Cardiac fibroblast (primary cell): ENCODE measurements at regions not wholly inside any gene's neighbourhood (a gene's known extent, or its start where the extent isn't known, plus 50 kb on each side); places are given as distances from the start of the nearest gene placed in this dataset.

Experiments used
- DNase-seq, 2 donors: peaks; one replicate each; pipeline versions ENCODE4 v3.0.0 to v3.0.0-alpha.2; 2010; ENCODE audit warnings: low read depth in 2 of 2
- H3K4me3 ChIP-seq, 2 donors: replicated peaks in 1 of 2; 1 replicate in 1 of 2; 2 replicates in 1 of 2; pipeline ENCODE4 v1.5.1; 2011; ENCODE audit warnings: low read depth in 2 of 2, low read length in 2 of 2, mild to moderate bottlenecking in 2 of 2, moderate library complexity in 1 of 2
- TF ChIP-seq, protein P1 (sequence below): IDR thresholded peaks from one replicate; pipeline ENCODE4 v1.5.1; 2011; ENCODE audit warnings: low read depth, mild to moderate bottlenecking, low read length, inconsistent platforms

DNA sequence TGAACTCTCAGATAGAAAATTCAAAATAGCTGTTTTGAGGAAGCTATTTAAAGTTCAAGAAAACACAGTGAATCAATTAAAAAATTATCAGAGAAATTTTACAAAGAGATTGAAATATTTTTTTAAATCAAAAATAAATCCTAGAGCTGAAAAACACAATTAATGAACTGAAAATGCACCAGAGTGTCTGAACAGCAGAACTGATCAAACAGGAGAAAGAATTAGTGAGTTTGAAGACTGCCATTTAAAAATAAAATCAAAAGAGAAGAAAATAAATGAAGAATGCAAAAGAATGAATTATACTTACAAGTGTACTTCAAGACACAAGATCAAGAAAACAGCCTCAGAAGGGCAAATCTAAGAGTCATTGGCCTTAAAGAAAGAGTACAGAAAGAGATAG lies 1000.2 kb upstream of the ATXN8OS start:
- H3K4me3 ChIP-seq = no peak overlapping the region
- DNase-seq = no peak

DNA sequence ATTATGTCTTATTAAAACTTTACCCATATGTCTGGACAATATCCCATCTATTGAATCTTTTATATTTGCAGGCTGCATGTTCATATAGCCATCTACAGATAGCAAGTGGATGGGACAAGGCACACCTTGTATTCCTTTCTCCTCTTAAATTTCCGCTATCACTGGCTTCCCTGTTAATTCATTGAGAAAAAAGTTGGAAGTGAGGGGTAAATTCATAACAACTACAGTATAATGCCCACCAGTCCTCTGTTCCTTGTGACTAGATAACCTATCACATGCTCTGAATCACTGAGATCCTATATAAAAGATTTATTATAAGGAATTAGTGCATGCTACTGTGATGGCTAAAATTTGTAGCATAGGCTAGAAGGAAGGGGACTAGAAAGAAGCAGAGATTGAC lies 1005.8 kb upstream of the ATXN8OS start:
- no peak for DNase-seq
- TF ChIP-seq, protein P1, sequence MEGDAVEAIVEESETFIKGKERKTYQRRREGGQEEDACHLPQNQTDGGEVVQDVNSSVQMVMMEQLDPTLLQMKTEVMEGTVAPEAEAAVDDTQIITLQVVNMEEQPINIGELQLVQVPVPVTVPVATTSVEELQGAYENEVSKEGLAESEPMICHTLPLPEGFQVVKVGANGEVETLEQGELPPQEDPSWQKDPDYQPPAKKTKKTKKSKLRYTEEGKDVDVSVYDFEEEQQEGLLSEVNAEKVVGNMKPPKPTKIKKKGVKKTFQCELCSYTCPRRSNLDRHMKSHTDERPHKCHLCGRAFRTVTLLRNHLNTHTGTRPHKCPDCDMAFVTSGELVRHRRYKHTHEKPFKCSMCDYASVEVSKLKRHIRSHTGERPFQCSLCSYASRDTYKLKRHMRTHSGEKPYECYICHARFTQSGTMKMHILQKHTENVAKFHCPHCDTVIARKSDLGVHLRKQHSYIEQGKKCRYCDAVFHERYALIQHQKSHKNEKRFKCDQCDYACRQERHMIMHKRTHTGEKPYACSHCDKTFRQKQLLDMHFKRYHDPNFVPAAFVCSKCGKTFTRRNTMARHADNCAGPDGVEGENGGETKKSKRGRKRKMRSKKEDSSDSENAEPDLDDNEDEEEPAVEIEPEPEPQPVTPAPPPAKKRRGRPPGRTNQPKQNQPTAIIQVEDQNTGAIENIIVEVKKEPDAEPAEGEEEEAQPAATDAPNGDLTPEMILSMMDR = no peak
- H3K4me3 ChIP-seq = no peak overlapping the region

More for the DNA sequence above, 1000.2 kb upstream of the ATXN8OS start:
- TF ChIP-seq, protein P1 = no peak

DNA sequence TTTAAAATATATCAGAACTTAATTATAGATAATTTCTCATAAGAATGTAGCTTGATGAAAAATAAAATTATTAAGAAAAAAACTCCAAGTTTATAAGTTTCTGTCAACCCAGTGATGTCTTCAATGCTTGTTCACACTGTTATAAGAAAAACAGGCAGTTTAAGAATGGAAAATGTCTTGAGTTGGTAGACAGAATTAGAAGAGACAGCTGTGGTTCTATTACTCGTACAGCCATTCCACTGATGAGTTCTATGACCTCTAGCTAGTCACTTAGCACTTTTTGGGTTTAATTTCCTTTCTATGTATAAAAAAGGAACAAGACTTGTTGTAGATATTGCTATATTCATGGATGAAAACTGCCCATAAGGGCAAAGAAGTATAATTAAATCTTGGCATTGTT lies 1013.1 kb upstream of the ATXN8OS start:
- no peak overlapping the region for H3K4me3 ChIP-seq
- DNase-seq = no peak
- TF ChIP-seq, protein P1 = no peak

DNA sequence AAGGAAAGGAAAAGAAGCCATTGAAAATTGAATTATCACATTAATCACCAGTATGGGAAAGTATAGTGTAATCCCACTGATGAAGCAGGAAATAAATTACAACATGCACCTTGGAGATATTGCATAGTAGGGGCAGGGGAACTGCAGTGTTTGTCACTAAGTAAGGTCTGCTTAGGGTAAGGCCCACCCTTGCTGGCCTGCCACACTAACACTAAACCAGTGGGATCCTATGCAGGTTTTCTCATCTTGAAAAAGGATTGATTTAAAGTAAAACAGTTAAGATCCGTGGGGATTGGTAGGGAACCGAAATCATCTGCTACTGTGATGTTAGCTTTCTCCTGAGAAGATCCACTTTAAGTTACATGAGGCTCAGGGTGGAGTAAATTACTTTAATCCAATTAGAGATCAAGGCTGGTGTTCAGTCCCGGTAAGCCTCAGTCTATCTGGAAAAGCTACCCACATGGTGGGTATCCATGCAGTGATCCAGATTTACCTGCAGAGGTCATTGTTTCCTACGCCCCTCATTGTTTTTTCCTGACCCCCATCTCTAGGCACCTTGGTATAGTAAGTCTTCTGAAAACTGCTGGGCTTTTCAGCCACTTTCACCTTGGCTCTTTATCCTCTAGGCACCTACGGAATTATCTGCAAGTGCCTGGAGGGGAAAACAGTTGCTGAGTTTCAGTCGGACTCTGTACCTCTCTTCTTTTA lies 1014.9 kb upstream of the ATXN8OS start:
- no peak for DNase-seq
- H3K4me3 ChIP-seq = no peak overlapping the region
- TF ChIP-seq, protein P1 = no peak

DNA sequence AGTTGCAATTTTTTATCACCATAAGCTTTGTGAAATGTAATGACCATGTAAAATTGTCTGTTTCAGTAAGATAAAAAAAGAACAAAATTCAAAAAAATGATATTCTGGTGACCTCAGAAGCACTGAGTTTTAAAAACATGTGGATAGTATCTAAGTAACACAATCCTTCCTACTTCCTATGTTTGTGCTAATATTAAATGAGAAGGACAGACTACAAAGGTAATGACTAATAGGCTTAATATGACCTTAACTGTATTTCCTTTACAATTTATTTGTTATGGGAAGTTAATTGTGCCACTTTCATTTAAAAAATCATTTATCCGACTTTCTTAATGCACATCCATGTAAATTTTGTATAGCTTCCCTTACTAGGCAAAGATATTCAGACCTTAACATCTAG lies 1030.4 kb upstream of the ATXN8OS start:
- TF ChIP-seq, protein P1 = no peak
- H3K4me3 ChIP-seq = no peak overlapping the region
- DNase-seq = no peak

DNA sequence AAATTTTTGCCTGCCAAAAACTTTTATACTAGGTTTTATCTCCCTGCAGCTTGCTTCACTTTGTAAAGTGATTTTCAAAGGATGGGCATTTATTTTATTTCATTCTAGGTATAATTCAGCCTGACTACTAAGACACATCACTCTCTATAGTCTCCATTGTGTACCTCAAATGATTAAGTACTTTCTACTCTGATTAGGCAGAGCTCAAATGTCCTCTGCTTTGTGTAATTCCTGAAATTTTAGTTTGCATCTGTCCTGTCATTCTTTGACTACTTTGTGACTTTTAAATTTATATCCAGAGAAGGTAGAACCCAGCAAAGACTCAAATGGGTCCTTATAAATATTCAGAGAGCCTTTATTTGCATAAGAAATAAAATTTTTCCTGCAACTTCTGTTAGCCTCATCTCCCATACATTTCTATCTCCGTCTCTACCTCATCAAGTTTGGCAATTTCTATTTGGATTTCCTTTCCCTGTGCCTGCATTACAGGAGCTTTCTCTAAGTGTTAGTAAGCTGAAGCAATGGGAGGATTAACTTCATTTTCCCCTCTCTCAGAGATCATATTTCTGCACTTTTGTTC lies 1038.0 kb upstream of the ATXN8OS start:
- TF ChIP-seq, protein P1 = no peak
- DNase-seq = no peak
- no peak overlapping the region for H3K4me3 ChIP-seq
